ENCODE measurements at regions not wholly inside any gene's neighbourhood (a gene's known extent, or its start where the extent isn't known, plus 50 kb on each side); places are given as distances from the start of the nearest gene placed in this dataset.

DNA sequence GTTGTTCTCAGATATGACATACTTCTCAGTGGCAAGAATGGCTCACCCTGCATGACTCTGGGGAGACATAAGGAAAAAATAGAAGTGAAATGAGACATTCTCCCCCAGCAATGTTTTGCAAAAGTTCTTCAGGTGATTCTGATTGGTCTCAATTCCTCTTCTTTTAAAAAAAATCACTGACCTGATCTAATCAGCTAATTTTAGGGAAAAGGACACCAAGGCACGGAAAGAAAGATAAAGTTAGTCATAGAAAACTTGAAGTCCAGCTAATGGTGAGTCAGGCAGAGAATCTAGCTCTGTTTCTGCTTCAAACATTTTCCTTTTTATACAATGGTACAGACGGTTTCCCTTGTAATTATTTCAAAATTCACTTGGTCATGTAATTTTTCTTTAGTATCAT is 1018.9 kb upstream of the ARRDC3 start:
- DNase-seq (ENCODE audit: low read depth, low spot score): no peak

More for the DNA sequence above, 1018.9 kb upstream of the ARRDC3 start:
- intact Hi-C loops (cut with micrococcal nuclease) (no loop called here), dilution Hi-C loops (cut with MboI; ENCODE audit: extremely low pct_ligation_motif_present, low sequenced_read_pairs) (no loop called here)
- Histone ChIP-seq H4K20me1 (replicated peaks; ENCODE audit: control insufficient read depth, extremely low read depth, insufficient read depth, low read length) (no peaks in the 10 kb centered on the region), H3K27ac (ENCODE audit: insufficient read depth, low read depth, low read length) (no peak overlapping the region), H3K79me2 (ENCODE audit: control insufficient read depth, insufficient read depth, low read length) (no peaks in the 10 kb centered on the region), H3K36me3 (ENCODE audit: control insufficient read depth in 2 of 2, extremely low read depth in 1 of 2, insufficient read depth in 2 of 2, low read length in 2 of 2) (no peaks in the 10 kb centered on the region), H3K9me1 (replicated peaks; ENCODE audit: control insufficient read depth, extremely low read depth, insufficient read depth, low read length) (no peaks in the 10 kb centered on the region), H3K4me1 (ENCODE audit: control insufficient read depth, extremely low read depth, insufficient read depth, low read length) (no peaks in the 10 kb centered on the region), H3K27me3 (ENCODE audit: control insufficient read depth in 2 of 2, insufficient read depth in 2 of 2, low read length in 2 of 2) (no peaks in the 10 kb centered on the region), H3K9me3 (replicated peaks; ENCODE audit: control insufficient read depth, insufficient read depth, low read length) (no peaks in the 10 kb centered on the region), H3K4me3 (replicated peaks in 1 of 3; ENCODE audit: insufficient read depth in 1 of 3, low read depth in 1 of 3, low read length in 3 of 3) (no peak overlapping the region), H2AFZ (ENCODE audit: low read depth, low read length) (no peak overlapping the region), H3K4me2 (ENCODE audit: insufficient read depth, low read length) (no peak overlapping the region), H3K9ac (replicated peaks; ENCODE audit: extremely low read depth, insufficient read depth, low read length) (no peak overlapping the region)
- FAIRE-seq: no peak
- CTCF ChIA-PET: no interaction called here
- TF ChIP-seq MYC (IDR thresholded peaks at IDR 0.05; ENCODE audit: low read depth, low read length) (no peak), FOS (IDR thresholded peaks at IDR 0.05; ENCODE audit: borderline replicate concordance, insufficient read depth, low read length) (no peak), JUN (IDR thresholded peaks at IDR 0.05; ENCODE audit: borderline replicate concordance, insufficient read depth, insufficient read length, low read depth) (no peak), POLR2AphosphoS5 (IDR thresholded peaks at IDR 0.05; ENCODE audit: insufficient read depth, low read depth, low read length) (no peak), EZH2 (IDR thresholded peaks at IDR 0.05; ENCODE audit: borderline replicate concordance, low read depth, low read length, severe bottlenecking) (no peak), GATA2 (IDR thresholded peaks at IDR 0.05; ENCODE audit: insufficient read depth, insufficient read length, low read depth, low read length) (no peak), POLR2A (IDR thresholded peaks at IDR 0.05; ENCODE audit: low read depth, low read length) (no peak)
- TF ChIP-seq, protein P1, sequence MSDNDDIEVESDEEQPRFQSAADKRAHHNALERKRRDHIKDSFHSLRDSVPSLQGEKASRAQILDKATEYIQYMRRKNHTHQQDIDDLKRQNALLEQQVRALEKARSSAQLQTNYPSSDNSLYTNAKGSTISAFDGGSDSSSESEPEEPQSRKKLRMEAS (IDR thresholded peaks at IDR 0.05; ENCODE audit: insufficient read depth, insufficient read length): no peak
- TF ChIP-seq, protein P2, sequence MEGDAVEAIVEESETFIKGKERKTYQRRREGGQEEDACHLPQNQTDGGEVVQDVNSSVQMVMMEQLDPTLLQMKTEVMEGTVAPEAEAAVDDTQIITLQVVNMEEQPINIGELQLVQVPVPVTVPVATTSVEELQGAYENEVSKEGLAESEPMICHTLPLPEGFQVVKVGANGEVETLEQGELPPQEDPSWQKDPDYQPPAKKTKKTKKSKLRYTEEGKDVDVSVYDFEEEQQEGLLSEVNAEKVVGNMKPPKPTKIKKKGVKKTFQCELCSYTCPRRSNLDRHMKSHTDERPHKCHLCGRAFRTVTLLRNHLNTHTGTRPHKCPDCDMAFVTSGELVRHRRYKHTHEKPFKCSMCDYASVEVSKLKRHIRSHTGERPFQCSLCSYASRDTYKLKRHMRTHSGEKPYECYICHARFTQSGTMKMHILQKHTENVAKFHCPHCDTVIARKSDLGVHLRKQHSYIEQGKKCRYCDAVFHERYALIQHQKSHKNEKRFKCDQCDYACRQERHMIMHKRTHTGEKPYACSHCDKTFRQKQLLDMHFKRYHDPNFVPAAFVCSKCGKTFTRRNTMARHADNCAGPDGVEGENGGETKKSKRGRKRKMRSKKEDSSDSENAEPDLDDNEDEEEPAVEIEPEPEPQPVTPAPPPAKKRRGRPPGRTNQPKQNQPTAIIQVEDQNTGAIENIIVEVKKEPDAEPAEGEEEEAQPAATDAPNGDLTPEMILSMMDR (IDR thresholded peaks at IDR 0.05; ENCODE audit: extremely low read depth in 1 of 2, insufficient read depth in 1 of 2, low read depth in 1 of 2, low read length in 2 of 2): no peak
- BruUV-seq (replicated peaks): no TSS peak
- POLR2A ChIA-PET: no interaction called here

Measured in endothelial cell of umbilical vein (primary cell).